HTR-8/SVneo (cell line): ENCODE measurements at regions not wholly inside any gene's neighbourhood (a gene's known extent, or its start where the extent isn't known, plus 50 kb on each side); places are given as distances from the start of the nearest gene placed in this dataset.
"Not testable (repeated sequence)": the region's sequence is repeated elsewhere in the genome, so short reads cannot be mapped to it uniquely, and the experiment has no call there.

Experiments
- DNase-seq: peaks from one replicate; pipeline ENCODE4 v3.0.0; 2011; ENCODE audit warnings: low spot score, mixed read lengths; ENCODE audit not compliant: insufficient read length
- FAIRE-seq: peaks from 2 replicates; lab custom pipeline; 2011; peaks lifted over from hg19 to GRCh38; lab: Jason Lieb, UNC

DNA sequence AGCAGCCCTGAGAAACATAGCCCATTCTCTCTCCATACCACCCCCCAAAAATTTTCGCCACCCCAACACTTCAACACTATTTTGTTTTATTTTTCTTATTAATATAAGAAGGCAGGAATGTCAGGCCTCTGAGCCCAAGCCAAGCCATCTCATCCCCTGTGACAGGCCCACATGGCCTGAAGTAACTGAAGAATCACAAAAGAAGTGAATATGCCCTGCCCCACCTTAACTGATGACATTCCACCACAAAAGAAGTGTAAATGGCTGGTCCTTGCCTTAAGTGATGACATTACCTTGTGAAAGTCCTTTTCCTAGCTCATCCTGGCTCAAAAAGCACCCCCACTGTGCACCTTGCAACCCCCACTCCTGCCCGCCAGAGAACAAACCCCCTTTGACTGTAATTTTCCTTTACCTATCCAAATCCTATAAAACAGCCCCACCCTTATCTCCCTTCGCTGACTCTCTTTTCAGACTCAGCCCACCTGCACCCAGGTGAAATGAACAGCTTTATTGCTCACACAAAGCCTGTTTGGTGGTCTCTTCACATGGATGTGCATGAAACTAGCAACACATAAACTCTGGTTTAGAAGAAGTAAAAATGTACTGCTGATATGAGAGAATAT, 688.1 kb upstream of the MGAT4C start:
- not testable (repeated sequence) for FAIRE-seq, DNase-seq

DNA sequence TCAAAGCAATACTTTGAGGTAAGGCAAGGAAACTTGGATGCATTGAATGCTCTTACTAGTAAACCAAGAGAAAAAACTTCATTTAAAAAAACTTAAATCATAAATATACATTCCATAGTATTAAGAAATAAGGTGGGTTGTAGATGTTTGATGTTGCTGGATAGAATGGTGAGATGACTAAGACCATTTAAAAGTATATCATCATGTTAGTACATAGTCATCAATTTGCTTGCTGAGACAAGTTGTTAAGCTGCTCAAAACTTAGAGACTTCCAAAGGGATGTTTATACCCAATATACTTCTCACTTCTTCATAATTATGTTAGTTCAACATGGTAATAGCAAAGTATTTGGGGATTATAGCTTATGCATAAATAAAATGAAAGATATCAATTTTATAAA, 675.5 kb upstream of the MGAT4C start:
- no peak for FAIRE-seq
- DNase-seq, result no peak

DNA sequence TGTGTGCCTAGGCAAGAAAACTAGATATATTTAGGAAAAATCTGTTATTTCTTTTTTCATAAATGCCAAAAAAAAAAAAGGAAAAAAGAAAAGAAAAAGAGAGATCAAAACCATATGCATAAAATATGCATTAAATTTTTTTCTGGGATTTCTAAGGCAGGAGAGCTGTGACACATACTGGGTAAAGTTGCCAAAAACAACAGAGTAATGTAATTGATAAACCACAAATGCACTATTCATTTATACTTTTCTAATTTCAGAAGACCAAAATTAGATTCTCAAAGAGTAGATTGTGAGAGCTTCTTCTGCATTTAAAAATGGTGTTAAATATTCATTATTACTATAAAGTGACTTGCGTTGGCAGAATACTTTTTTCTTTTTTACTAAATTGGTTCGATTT, 673.8 kb upstream of the MGAT4C start:
- no peak for FAIRE-seq

DNA sequence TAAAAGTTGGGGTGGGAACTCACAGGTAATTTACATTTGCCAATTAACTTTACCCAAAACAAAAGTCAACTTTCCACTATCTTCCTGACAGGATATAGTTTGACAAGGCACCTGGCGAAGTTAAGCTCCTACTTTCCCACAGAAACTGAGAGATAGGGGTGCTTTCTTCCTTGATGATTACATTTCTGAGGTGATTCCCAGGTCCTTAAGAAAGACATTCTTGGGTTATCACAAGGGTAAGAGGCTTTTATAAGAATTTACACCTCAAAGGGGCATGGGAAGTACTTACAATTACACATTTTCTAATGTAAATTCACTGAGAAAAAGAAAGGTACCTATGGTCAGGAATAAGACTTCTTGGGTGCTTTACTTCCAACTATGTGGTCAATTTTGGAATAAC, 660.9 kb upstream of the MGAT4C start:
- DNase-seq (no peak), FAIRE-seq (no peak)

More for the DNA sequence above, 673.8 kb upstream of the MGAT4C start:
- DNase-seq, result no peak

DNA sequence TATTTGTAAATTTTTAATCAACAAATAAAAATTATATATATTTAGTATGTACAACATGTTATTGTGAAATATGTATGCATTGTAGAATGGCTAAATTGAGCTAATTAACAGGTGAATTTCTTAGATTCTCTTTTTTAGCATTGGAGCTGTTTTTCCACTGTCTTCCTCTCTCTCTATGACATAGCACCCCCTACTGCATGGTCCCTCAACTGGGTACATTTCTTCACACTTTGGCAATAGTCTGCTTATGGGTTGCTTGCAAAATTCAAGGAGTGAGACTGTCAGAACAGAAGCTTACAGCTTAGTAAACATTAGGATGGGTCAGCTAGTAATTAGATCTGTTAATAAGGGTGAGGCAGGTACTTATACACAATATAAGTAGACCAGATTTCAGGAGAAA, 658.5 kb upstream of the MGAT4C start:
- FAIRE-seq, result peak; percentile 52
- peak; percentile 24 for DNase-seq

DNA sequence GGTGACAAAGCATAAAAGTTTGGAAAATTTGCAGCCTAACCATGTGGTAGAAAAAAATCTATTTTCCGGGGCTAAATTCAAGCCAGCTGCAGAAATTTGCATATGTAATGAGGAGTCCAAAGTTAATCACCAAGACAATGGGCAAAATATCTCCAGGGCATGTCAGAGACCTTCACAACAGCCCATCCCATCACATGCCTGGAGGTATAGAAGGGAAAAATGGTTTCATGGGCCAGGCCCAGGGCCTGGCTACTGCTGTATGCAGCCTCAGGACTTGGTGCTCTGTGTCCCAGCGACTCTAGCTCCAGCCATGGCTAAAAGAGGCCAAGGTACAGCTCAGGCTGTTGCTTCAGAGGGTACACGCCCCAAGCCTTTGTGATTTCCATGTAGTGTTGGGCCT, 655.8 kb upstream of the MGAT4C start:
- no peak for FAIRE-seq

DNA sequence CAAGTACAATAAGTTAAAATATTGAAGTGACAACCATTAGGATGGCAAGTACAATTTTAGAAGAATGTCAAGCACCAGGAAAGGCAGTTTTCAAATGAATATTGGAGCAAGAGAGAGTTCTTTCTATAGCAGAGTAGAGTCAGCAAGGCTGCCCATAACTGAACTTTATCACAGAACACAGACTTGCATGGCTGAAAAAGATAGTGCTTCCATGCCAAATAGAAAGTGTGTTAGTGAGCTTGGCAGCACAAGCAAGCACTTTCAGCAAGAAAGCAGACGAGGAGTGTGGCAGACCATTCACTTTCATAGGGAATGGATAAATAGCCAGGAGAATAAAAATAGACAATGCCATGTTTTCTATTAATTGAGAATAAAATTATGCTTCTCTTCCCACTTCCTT, 647.0 kb upstream of the MGAT4C start:
- no peak for FAIRE-seq
- DNase-seq, result no peak

More for the DNA sequence above, 655.8 kb upstream of the MGAT4C start:
- no peak for DNase-seq

DNA sequence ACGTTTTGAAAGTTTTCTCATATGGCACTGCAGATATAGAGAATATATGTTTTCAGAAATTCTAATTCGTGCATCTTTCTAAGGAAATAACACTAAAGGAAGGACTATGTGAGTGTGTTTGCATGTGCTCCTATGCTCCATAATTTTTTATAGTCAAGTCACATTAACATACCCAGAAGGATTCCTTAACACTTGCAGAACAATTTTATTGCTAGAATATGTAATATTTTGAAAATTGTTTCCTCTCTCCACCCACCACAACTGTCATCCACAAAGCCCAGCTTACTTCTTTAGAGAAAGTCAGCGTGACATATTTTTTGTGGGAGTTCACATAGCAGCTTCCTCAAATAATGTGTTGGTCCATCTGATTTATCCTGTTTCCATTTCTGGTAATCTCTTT, 604.6 kb upstream of the MGAT4C start:
- no peak for FAIRE-seq
- DNase-seq, result no peak

DNA sequence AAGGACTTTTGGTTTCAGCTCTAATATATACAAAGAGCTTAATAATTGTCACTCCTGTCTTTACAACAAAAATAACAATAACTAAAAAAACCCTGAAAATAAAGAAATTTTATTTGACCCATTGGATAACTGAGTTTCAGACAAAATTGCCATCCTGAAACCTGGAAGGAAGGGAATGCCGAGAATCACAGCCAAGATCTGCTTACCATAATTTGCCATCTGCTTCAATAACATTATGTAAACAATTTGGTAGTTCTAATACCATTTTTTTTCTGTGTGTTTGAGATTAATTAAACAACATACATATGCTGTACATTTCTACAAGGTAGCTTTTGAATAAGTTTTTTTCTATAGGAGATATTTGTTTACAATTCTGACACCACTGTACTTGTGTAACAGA, 596.3 kb upstream of the MGAT4C start:
- FAIRE-seq (no peak), DNase-seq (no peak)

DNA sequence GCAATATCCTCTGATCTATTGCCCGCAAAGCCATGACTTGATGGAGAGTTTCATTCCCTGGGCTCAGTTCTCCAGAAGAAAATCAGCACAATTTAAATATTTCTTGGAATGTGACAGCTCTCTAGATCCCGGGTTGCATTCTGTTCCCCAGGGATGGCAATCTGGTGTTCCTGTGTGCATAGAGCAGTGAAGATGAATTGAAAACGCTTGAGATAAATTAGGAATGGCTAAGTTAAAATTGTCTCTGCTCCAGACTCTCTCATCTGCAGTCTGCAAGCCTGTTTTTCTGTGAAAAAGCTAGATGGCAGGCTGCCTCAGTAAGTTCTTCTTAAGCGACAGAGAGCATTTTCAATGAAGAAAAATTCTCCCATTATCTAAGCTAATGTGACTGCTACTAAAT, 582.5 kb upstream of the MGAT4C start:
- FAIRE-seq (no peak), DNase-seq (no peak)

DNA sequence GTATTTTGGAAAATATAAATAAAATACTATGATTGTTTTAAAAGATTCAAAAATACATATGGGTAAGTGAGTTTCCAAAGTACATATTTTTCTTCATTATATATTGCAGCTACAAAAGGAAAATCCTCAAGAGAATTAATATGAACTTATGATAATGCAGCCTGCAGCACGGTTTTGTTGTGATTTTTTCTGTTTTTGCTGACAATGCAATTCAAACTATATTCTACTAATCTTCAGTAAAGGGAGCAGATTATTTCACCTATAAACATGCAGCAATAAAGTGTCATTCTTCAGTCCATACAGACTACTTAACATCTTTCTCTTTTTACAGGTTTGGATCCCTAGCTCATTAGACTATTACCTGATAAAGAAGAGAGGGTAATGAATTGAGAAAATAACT, 582.1 kb upstream of the MGAT4C start:
- FAIRE-seq (no peak), DNase-seq (no peak)

DNA sequence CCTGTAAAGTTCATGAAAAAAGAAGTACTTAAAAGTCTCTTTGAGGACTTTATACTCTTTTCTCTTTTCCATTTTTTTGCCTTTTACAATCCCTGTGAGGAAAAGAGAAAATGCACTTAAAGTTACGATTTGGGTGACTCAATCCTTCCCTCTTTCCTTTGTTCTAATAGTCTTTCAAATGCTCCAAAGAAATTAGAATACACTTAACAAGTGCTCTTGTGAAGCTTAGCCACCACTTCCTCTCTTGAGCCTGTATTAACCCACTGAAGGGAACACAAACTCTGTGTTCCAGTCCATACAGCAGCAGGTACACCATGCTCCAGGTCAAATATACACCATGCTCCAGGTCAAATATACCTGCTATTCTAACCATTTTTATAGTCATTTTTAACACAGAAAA, 581.1 kb upstream of the MGAT4C start:
- FAIRE-seq (no peak), DNase-seq (no peak)

DNA sequence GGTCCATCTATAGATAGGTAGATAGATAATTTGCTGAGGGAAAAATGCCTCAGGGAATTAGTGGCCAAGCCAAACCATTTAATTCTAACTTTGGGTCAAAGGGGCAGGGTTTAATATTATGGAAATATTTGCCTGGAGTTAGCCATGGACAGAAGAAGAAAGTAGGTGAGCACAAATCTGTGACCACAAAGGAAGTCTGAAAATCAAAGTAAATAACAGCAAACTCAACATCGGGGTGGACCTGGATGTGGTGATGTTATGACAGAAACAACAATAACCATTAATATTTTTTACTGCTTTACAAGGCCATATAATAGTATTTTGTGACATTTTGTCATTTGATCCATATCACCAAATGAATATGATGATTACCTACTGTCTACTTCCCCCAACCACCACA, 578.0 kb upstream of the MGAT4C start:
- FAIRE-seq (no peak), DNase-seq (no peak)

DNA sequence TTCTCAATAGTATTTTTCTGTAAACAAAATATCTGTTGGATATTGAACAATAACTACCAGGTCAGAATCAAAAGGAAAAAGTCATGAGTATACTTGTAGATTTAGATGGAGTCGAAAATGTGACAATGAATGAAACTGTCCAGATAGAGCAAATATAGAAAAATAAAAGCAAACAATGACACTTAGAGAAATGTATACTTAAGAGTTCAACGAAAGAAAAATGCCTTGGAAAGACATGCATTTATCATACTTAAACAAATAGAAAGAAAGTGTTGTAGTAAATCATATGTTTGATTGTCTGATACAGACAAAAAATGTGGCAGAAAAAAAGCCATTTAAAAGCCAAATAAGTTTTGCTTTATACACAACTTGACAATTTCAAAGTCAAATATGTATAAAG, 571.2 kb upstream of the MGAT4C start:
- no peak for FAIRE-seq
- no peak for DNase-seq

DNA sequence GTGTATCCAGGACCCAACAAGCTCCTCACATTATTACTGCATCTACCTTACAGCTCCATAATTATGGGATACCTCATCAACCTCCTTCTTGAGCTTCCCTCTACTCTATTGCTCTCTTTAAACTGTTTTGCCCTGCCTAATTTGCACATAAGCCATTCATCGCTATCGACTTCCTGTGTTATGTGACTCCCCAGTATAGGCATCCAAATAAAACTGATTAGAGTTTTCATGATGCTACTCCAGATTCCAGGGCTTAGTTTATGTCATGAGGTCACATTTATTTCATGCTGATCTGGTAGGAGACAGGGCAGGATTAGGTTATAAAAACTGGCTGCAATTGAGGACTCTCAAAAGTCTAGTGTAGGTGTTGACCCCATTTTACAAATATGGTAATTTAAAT, 569.9 kb upstream of the MGAT4C start:
- FAIRE-seq (no peak), DNase-seq (peak; percentile 3)

DNA sequence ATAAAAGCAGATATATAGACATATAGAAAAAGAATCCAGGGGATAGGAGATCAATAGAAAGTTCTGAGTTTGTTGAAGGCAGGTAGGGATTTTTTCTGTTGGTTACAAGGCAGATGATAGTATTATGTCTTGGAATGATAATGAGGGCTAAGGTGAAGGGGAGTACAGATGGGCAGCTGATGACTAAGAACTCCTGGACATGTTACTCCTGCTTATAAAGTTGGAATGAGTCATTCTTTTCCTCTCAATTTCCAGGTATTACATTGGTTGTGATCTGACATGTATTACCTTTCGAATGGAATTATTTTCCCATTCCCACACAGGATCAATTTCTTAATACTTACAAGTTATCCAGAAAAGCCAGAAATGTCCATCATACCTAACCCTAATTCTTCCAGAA, 545.2 kb upstream of the MGAT4C start:
- no peak for FAIRE-seq
- no peak for DNase-seq

DNA sequence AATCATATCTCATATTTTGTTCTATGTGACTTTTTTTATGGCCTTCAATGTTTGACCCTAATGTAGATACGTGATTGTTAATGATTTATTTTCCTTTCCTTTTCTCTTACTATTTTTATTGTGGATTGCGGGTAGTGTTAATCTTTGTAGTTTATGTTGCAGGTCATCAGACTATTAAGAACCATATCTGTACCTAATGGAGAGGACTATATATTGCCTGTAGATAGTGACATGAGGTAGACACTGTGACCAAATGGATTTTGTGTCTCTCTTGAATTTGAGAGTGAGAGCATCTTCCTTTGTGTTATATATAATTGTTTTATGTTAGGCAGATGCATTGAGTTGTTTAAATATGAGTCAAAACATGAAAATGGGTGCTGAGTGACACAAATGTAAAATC, 543.4 kb upstream of the MGAT4C start:
- no peak for FAIRE-seq
- DNase-seq, result no peak

DNA sequence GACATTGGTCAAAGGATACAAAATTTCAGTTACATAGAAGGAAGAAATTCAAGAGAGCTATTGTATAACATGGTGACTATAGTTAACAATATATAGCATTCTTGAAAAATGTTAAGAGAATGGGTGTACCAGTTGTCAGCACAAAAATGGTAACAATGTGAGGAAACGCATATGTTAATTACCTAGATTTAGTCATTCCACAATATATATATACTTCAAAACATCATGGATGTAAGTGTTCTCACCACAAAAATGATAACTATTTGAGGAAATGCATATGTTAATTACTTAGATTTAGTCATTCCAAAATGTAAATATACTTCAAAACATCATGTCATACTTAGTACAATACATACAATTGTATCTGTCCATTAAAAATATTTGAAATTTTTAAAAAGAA, 540.4 kb upstream of the MGAT4C start:
- no peak for FAIRE-seq

DNA sequence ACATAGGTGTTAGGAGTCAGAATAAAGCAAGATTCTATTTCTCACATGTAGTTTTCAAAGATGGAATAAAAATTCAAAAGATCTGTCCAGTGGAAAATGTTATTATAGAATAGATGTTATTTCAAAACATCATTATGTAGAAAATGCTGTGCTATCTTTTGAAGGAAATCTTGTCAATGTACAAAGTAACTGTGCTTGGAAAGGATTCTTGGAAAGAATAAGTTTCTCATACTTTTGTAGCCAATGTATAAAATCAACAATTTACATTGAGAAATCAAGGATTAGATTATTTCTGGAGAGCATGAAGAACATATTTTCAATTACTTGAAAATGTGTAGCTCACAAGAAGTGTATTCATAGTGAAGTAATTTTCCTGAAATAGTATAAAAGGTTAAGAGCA, 532.5 kb upstream of the MGAT4C start:
- DNase-seq (no peak), FAIRE-seq (no peak)

More for the DNA sequence above, 540.4 kb upstream of the MGAT4C start:
- no peak for DNase-seq

DNA sequence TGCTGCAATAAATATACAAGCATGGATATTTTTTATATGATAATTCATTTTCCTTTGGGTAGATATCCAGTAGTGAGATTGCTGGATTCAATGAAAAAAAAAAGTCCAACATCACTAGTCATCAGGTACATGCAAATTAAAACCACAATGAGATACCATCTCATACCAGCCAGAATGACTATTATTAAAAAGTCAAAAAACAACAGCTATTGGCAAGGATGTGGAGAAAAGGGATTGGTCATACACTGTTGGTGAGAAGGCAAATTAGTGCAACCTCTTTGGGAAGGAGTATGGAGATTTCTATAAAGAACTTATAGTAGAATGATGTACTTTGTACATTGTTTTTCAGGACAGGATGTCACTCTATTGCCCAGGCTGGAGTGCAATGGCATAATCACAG, 531.2 kb upstream of the MGAT4C start:
- no peak for DNase-seq
- no peak for FAIRE-seq

DNA sequence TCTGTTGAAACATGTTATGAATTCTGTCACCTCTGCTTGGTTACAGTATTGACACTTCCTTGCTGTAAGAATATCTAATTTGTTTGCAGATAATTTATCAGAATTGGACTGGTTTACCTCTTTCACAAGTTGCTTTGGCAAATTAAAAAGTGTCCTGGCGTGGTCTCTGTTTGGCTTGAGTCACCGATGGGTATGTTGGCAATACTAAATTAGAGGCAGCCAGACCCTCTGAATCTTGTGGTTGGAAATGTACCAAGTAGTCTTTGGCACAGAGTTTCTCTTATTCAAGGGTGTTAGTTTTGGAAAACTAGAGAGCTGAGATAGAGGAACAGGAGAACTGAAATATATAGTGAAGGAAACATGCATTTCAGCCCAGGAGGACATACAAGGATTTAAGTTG, 521.1 kb upstream of the MGAT4C start:
- FAIRE-seq, result no peak
- no peak for DNase-seq

DNA sequence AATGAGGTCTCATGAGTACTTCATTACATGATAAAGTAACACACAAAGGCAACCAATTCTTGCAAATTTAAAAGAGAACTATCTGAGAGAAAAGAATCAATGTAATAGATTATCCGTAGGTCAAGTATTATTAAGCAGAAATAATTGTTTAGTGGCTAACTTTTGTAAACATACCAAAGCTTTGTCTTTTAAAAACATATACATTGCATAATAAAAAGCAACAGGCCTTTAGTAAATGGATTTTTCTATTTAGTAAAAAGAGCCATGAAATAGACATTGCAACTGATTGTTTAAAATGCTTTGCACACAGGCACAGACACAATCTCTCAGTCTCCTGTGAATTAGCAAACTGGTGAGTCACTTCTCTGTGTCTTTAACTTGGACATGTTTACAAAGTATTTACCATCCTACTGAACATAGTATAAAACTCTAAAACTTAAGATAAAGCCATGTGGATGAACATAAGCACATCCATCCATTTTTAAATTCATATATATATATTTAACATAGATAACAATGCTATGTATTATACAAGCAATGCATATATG, 518.7 kb upstream of the MGAT4C start:
- FAIRE-seq (no peak), DNase-seq (no peak)
